GM19035 (cell line): ENCODE measurements at regions not wholly inside any gene's neighbourhood (a gene's known extent, or its start where the extent isn't known, plus 50 kb on each side); places are given as distances from the start of the nearest gene placed in this dataset.

Source experiments
- ATAC-seq: cut with Tn5 transposase; IDR thresholded peaks from one replicate; pipeline ENCODE4 v1.9.1; 2021; ENCODE audit not compliant: unreplicated experiment

DNA sequence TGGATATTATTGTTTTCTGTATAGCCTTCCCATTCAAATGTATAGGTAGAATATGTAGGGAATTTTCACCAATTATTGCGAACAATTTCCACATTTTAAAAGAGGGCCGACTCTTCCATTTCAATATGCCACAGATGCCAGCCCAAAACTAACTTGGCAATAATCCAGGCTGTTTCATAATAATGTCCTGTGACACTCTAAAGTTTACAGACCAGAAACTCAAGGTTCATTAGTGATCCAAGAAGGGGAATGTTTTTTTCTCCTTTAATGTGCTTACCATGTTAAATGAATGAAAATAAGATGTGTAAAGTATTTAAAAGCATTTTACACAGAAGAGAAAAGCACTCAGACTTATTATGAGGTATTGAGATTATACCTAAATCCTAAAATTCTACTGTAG, 63.0 kb upstream of the FAM3C start:
- ATAC-seq, result no peak

DNA sequence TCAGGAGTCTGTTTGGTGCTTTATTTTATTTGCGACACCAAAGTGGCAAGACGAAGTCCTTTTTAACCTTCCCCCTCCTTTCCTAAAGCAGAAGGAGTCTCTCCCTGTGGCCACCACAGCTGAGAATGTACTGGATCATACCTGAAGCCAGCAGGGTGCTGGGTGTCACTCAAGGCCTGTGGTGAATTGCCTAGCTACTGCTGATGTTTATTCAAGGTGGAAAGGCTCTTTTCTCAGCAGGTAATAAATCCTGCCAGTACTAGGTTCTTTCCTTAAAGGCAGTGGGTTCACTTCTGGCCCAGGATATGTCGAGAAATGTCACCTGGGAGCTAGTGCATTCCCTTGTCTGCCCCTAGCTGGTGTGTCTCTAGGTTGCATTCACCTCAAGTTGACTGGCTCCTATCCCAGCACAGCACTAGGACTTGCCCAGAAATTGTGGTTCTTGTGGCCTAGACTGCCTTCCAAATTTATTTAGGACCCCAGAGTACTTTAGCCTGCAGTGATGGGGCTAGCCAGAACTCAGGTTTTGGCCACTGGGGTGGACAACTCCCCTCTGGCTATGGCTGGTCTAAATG, 60.8 kb upstream of the FAM3C start:
- no peak for ATAC-seq

DNA sequence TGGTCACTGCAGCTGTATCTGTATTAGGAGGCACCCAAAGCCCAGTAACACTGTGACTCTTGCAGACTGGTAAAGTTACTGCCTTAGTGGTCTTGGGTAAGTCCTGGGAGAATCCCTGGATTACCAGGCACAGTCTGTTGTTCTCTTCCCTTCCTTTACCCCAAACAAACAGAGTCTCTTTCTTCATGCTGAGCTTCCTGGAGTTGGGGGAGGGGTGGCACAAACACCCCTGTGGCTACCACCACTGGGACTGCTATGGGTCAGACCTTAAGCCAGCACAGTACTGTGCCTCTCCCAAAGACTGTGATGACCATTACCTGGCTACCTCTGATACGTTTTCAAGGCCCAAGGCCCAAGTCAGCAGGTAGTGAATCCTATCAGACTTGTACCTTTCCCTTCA, 59.9 kb upstream of the FAM3C start:
- no peak for ATAC-seq

DNA sequence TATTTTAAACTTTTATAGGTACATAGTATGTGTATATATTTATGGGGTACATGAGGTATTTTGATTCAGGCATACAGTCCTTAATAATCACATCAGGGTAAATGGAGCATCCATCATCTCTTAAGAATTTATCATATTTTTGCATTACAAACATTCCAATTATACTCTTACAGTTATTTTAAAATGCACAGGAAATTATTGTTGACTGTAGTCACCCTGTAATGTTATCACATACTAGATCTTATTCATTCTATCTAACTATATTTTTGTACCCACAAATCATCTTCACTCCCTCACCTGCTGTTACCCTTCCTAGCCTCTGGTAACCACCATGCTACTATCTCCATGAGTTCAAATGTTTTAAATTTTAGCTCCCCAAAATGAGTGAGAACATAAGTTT, 56.3 kb upstream of the FAM3C start:
- ATAC-seq, result no peak

DNA sequence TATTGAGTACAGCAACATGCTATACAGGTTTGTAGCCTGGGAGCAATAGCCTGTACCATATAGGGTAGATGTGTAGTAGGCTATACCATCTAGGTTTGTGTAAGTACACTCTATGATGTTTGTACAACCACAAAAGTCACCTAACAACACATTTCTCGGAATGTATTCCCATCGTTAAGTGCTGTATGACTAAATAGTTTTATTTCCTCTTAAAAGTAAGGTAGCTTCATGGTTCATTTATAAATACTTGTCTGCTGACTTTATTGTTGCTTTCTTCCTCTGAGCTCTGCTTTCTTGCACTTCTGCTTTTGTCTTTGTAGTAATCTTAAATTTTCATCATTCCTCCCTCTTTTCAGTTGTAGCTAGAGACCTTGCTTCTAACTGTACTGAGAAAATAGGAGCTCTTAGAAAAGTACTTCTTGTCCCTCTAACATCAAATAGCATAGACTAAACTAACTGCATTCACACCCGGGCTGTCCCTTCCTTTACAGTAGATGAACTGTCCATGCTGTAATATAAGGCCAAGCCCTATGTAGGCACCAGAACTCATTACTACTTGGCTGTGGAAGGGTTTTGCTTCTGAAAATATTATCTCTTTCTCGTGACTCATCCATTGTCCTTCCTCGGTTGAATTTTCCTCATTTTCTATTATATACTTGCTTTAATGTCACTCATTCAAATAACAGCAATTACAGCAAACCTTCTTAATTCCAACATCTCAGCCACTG, 55.4 kb upstream of the FAM3C start:
- ATAC-seq, result no peak

- no peak for ATAC-seq
These were observed 54.6 kb upstream of the FAM3C start for GRCh38 chr7:121450631-121451198.

DNA sequence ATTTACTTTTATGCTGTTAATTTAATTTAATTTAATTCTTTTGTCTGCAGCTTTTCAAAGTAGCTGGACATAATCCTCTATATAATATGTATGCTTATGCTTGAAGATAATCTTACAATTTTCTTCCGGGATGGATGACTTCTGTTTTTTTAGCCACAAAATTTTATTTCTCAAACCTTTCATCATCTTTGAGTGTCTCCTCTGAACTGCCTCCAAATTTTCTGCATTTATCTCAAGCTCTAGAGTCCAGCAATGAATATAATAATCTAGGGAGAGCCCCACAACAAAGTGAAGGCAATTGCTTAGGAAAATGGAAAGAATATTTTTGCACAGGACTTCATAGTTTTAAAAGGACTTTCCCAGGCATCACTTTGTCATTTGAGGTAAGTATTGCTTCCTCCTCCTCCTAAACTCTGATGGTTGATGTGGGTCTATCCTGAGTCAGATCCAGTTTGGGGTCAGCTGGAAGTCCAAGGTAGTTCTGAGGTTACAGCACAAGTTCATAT, 53.7 kb upstream of the FAM3C start:
- ATAC-seq, result no peak

DNA sequence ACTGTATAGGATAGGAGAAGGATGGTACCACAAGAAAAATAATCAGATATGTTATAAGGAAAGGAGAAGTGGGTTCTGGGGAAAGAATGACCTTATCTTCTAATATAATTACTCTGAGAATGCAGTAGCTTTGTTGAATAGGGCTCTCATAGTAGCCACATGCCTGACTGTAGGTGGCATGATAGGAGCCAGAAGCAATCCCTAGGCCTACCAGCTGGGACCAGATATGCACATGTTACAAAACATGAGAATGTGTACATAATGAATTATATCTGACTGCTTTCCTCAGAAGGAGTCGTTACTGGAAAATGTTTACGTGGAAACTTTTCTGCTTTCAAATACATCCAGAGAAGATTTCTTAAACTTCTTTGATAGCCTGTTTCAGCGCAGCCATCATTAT, 53.2 kb upstream of the FAM3C start:
- ATAC-seq, result no peak

DNA sequence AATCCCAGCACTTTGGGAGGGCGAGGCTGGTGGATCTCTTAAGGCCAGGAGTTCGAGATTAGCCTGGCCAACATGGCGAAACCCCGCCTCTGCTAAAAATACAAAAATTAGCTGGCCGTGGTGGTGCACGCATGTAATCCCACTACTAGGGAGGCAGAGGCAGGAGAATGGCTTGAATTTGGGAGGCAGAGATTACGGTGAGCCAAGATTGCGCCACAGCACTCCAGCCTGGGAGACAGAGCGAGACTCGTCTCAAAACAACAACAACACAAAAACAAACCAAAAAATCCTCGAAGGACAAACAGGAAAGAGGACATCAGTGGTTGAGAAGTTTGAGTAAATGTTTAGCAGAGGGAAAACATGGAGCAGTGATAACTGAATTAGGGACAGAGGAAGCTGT, 52.3 kb upstream of the FAM3C start:
- ATAC-seq, result no peak

GRCh38 chr7:121447911-121448300, 51.8 kb upstream of the FAM3C start:
- ATAC-seq, result no peak

DNA sequence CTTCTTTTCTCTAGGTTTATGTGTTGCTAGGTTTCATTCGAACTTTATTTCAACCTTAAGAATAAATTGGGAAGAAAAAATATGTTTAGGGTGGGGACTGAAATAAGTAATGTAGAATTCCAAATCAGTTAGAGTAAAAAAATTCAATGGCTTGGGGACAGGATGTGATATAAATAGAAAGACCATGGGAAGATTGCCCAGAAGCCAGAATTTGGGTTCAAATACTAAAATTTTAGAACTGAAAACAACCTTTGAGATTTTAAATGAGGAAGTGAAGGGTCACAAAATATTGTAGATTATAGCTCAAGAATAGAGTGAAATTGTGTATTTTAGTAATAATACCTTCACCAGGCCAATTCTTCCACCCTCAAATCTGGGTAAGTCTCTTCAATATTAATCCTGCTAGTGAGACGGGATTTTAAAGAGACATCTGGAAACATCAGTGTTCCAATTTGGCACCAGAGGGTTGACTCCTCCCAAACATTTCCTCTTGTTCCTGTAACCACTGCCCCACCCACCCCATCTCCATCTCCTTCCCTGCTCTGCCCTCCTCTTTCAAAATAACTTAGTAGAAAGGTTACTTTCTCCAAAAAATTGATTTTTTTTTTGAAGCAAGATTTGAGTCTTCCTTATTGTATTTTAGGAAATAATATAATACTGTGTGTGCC, 51.3 kb upstream of the FAM3C start:
- ATAC-seq, result no peak

DNA sequence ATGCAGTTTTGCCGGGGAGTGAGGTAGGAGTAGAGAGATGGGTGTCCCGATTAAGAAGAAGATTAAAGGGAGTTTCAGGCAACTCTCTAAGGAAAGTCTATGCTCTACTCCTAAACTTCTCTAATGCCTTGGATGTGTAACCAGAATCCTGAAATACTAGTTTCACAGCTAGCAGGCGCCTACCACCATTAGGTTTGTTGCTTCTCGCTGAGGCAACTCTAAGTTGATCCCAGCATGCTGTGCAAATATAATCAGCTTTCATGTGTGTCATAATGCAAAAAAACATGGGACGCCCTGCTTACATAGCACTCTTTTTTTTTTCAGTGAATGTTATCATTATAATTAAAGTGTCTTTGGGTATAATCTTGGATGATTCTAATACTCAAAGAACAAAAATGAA, 50.4 kb upstream of the FAM3C start:
- no peak for ATAC-seq
